Left ventricle myocardium superior (tissue), 1 donor: ENCODE measurements at regions not wholly inside any gene's neighbourhood (a gene's known extent, or its start where the extent isn't known, plus 50 kb on each side); places are given as distances from the start of the nearest gene placed in this dataset.
A peak's percentile ranks its signal among the peaks of the same experiment; 100 is the strongest.

Experiments
- ATAC-seq: fragments of 200-7000 bp; cut with Tn5 transposase; one replicate; pipeline ENCODE4 v1.9.1; 2020; ENCODE audit warnings: mild to moderate bottlenecking, moderate library complexity
- DNase-seq: peaks from one replicate; pipeline ENCODE4 v3.0.0-alpha.2; 2020
- intact Hi-C: fragments of 100-400 bp; cut with micrococcal nuclease; formaldehyde crosslinking; loops from one replicate; pipeline ENCODE4 v1.11.0; 2022
- donor health status: DM: no; HTN: yes; CAD: no; lungs with severe emphysema.

DNA sequence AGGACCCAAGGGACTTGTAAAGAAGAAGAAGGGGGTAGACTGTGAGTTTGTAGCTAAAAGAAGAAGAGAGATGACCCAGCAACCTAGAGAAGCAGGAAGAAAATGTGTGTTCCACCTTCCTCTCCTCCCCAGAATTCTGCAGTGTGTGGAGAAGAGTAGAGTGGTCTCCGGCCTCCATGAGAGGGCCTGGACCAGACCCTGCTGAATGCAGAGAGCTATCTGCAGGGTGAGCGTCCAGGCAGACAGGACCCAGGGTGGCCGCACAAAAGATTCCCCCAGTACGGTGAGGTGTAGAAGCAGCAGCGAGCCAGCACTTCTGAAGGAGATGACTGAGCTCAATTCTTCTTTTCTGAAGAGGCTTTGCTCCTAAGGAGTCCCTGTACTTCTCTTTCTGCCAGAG is 239.7 kb upstream of the ANKRD30A start:
- DNase-seq (no peak), ATAC-seq (no peak)
- intact Hi-C loops: no loop called here

DNA sequence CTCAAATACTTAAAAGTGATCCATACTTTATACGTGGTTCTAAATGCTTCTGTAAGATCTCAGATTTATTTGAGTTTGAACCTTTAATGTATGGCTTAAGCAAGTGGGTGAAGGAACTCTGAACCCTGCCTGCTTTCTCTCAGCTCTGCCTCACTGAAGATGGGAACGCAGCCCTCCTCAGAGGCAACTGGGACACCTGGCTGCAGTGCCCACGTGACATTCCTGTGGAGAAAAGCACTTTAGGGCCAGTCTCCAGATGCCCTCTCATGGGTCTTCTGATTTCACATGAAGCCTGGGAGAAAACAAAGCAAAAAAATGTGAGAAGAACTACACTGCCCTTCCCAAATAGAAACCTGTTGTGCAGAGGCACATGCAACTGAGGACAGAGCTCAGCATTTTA is 242.6 kb upstream of the ANKRD30A start:
- intact Hi-C loops: loop anchor here (5.0 kb wide), 1 partner anchor 1245 kb away; no protein-coding TSS in a partner anchor
- no peak for DNase-seq

DNA sequence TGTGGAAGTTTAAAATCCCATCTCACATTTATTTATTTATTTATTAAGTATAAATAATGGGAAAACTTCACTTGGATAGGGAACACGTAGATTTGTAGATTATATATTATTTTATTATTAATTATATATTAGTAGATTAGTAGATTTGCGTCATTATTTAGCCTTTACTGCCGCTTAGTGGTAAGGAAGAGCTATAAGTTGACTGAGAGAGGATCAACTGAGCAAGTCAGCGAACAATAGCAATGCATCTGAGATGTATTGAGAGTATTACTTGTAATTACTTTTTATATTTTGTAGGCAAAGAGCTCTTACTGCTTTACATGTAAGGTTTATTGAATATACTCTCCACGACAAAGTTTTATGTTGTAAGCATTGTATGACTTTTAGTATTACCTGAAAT is 244.5 kb upstream of the ANKRD30A start:
- DNase-seq: no peak
- no peak for ATAC-seq
- intact Hi-C loops: loop anchor here (5.0 kb wide), 1 partner anchor 1244 kb away; no protein-coding TSS in a partner anchor

More for the DNA sequence above, 242.6 kb upstream of the ANKRD30A start:
- no peak for ATAC-seq

DNA sequence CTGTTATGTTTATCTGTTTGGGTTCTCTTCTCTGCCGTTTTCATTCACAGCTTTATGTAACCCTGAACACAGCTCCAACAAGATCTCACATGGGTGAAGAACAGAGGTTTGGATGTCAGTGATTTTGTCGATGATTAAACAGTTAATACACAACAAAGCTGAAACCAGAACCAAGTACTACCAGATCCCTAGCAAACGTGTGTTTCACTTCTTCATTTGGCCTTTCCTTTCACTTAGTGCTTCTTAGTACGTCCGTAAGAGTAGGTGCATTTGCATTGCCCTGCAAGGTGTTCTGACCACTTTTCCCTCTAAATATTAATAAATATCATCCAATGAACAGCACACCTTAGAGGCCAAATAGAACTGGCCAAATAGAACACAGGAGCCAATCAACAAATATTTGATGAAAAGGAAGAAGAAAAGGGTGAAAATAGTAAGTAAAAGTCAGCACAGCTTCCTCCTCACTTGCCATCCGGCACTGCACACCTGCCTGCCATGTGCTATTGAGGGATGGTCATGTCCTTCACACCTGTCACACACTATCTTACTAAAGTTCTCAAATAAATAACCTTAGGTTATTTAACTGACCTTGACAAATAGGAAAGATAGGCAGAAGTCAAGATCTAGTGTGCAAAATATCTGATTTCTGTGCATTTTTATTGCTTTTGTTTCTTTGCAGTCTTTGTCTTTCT is 252.6 kb upstream of the ANKRD30A start:
- intact Hi-C loops: no loop called here
- no peak for ATAC-seq

DNA sequence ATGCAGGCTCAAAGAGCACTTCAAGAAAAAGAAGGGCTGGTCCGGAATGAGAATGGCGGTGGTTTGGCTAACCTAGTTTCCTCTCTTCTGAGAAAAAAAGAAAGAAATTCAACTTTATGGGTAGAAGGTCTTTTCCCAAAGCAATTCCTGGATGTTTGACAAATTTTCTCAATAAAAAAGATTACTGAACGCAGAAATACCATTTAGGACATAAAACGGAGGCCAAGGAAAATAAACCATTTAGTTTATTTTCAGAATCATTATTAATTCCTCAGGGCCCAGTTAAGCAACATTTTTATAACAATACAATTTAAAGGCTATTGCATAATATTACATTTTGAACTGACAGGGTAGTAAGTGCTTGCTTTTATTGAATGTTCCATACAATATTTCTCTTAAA is 284.6 kb upstream of the ANKRD30A start:
- no peak for DNase-seq
- intact Hi-C loops: no loop called here
- no peak for ATAC-seq

More for the DNA sequence above, 252.6 kb upstream of the ANKRD30A start:
- DNase-seq: no peak

DNA sequence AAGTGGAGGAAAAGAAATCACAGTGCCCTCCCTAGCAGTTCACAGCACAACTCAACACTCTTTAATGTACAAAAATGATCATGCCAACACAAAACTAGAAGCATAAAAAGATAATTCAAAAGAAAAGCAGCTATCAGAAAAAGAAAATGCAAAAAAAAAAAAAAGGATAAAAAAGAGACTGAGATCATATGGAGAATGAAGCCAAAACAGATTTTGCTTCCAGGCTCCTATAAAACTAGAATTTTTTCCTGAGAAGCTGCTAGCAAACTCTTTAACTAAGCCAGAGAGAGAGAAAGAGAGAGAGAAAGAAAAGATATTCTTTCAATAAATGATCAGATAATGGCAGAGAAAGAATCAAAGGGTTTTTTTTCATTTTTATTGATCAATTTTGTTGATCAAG is 288.0 kb upstream of the ANKRD30A start:
- ATAC-seq: no peak
- intact Hi-C loops: no loop called here
- DNase-seq: no peak

DNA sequence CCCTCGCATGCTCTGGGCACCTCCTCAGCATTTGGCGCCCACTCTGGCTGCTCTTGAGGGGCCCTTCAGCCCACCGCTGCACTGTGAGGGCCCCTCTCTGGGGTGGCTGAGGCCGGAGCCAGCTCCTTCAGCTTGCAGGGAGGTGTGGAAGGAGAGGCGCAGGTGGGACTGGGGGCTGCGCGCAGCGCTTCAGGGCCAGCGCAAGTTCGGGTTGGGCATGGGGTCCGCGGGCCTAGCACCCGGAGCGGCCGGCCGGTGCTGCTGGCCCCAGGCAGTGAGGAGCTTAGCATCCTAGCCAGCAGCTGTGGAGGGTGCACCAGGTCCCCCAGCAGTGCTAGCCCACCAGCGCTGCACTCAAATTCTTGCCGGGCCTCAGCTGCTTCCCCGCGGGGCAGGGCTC is 305.6 kb upstream of the ANKRD30A start:
- DNase-seq (no peak), ATAC-seq (no peak)
- intact Hi-C loops: no loop called here

DNA sequence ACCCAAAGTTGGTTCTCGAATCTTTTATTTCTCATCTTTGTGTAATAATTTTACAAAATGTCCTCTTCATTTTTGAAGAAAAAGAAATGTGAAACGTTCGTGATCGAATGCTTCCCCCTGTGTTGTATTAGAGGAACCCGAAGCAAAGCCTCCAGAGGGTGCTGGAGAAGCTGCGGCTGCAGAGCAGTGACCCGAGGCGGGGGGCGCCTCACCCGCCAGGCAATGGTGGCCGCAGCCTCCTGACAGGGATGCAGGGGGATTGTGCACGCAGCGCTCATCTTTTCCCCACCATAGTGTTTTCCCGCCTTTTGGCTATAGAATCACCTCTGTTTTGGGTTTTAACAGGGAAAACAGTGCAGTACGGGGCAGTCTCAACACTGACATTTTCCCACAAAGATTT is 307.5 kb upstream of the ANKRD30A start:
- ATAC-seq: no peak
- intact Hi-C loops: no loop called here
- DNase-seq: no peak

DNA sequence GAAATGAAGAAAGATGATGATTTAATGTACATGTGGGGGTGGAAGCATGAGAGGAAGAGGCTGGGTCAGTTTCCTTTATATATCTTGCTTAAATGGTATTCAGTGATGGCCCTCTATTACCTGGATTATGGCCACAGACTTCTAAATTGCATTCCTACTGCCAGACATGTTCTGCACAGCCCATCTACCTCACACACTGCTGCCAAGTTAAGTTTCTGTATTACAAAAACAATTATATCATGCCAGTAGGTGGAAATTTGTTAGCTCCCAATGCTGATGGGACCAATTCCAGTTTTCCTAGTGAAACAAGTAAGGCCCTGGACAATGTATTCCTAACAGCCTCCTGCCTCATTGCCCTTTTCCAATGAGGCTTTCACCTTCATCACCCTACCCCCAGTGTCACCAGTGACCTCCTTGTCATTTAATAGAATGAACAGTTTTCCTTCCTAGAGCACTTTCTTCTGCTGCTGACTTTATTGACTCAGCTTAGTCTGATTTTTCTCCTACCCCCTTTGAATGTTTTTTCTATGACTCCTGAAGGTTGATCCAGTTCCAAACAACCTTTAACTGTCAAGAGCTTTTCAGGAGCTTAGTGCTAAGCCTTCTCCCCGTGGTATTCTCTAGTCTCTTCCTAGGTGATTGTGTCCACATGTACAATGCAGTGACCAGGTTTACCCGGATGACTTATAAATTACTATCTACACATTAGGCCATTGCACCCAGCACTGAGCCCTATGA is 316.6 kb upstream of the ANKRD30A start:
- ATAC-seq (peak; percentile 29), DNase-seq (no peak)
- intact Hi-C loops: no loop called here

DNA sequence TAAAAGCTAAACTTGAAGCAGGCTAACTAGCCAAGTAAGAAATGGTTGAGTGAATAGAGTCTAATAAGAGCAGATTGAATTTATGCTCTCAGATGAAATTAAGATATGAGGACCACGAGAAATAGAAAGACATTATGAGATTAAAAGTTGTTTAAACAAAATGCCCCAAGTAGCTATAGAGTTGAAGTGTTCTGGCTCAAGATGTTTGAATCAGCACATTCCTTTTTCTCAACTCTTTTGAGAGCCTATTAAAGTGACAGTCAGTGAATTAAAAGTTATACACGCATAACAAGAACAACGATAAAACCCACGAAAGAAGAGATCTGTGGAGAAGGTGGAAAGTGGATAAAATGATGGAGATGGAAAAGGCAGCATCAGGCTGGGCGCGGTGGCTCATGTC is 322.2 kb upstream of the ANKRD30A start:
- ATAC-seq (no peak), DNase-seq (no peak)
- intact Hi-C loops: no loop called here

DNA sequence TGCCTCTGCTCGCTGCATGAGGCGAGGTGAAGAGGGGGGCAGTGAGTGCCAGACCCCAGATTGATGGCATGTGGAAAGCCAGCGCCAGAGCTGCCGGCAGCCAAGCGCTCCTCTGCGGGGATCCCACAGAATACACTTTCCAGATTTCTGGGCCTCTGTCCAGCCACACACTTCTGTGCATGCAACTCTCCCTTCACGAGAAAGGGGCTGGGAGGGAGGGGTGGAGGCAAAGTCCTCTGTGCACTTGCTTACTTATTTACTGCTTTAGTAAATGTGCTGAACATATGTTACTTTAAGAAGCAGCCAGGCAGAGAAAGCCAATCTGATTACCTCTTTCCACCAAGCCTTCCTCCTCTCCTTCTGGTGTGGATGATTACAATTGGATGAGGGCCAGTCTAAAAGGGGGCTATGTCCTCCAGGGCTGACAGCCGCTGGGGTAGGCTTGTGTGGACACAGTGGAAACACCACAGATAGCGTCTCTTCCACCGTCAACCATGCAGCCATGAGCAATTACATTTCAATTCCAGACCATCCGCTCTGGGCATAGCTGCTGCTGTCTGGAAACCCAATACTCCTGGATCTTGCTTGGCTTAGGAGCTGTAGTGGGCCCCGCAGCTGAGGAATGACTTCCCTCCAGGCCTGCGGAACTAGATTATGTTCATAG is 322.8 kb upstream of the ANKRD30A start:
- ATAC-seq: peak; percentile 97
- intact Hi-C loops: no loop called here
- peak; percentile 58 for DNase-seq

DNA sequence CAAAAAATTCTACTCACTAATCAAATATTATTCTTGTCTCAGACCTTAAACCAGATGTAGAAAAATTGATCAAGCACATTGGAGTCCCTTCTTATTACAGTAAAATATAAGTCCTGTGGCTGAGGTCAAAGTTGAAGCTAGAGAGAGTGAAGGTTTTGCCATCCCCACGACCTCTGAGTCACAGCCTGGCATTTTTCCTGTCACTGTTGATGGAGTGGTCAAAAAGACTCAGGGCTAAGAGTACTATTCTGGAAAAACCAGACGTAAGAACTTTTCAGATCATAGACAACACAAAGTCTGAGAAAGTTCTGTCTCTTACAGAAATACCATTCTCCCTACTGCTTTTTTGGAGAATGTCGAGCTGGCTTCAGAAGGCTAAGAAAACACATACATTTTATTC is 323.7 kb upstream of the ANKRD30A start:
- ATAC-seq (peak; percentile 50), DNase-seq (no peak)
- intact Hi-C loops: no loop called here

DNA sequence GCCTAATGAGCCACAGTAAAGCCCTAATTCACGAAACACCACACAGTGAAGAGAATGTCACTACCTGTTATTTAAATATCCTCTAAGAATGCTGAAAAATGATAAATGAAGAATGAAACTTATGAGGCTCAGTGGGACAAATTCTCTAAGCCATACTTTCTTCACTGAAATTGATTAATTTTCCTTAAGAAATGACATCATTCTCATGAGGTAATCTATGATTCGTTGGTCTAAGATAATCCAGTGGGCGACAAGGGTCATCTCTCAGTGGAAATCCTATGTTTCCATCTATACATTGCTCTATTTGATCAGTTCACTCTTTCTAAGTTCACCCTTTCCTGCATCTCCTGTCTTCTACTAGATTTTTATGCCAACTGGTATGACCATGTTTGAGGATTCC is 330.4 kb upstream of the ANKRD30A start:
- DNase-seq (no peak), ATAC-seq (no peak)
- intact Hi-C loops: no loop called here

DNA sequence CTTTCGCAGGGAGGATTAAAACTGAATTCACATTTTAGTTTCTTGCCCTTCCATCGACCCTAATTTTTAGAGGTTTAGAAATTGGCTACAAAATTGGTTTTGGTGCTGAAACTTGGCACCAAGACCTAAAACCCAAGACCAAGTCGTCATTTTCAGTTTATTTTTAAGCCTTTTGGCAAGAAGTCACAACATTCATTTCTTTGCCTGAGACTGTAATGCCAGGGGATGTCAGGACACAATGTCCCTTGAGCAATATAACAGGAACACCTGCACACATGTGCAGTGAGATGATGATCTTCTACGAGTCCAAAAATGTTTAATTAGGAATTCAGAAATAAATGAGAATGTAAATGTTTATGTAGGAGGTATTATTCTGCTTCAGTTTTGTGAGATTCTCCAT is 335.4 kb upstream of the ANKRD30A start:
- intact Hi-C loops: no loop called here
- ATAC-seq: peak; percentile 34
- no peak for DNase-seq

DNA sequence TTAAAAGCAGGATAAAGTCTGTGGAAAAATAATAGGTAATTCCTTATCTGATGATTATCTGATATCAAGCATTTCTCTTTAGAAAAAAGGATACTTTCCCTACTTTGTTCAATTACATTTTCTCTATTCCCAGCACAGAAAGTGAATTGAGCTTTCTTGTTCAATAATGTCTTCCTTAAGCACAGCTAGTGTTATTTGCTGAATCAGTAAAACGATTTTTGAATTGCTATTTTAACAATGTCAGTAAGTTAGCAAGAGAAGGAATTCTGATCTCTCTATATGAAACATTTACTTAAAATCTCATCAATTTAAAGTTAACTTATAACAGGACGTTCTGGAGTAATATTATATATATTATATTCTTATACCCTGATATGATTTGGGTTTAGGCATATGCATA is 337.2 kb upstream of the ANKRD30A start:
- ATAC-seq: no peak

DNA sequence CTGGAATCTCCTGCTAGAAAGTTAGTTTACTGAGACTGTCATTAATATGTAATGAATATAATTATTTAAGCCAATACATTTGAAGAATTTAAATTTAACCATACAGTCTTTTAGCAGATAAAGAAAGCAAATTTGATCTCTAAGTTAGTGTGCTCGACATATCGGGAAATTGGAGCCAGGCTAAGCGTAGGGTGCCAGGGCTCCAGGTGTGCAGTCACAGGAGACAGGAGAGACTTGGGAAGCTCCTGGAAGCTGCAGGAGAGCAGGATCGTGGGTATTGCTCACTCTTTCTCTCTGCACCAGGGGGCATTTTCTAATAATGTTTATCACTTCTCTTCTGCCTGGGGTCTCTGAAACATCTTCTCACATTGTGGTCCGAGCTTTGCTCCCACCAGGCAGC is 342.0 kb upstream of the ANKRD30A start:
- intact Hi-C loops: loop anchor here (5.0 kb wide), 1 partner anchor 1146 kb away; no protein-coding TSS in a partner anchor
- DNase-seq (no peak), ATAC-seq (no peak)

More for the DNA sequence above, 337.2 kb upstream of the ANKRD30A start:
- no peak for DNase-seq
- intact Hi-C loops: no loop called here

DNA sequence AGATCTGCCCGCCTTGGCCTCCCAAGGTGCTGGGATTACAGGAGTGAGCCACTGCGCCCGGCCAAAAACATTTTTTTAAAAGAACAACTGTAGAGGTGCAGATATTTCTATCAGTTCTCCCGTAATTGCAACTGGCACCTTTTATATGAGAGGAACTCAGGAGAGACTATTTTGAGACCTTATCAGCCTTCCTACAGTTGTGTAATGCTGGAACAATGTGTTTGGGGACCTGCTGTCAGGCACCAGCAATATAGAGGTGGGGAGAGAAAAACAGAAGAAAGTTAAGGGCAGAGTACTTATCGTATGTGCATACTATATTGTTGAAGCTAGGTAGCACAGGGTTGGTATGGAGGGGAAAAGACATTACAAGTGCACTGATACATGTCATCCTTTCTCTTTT is 343.8 kb upstream of the ANKRD30A start:
- intact Hi-C loops: loop anchor here (5.0 kb wide), 1 partner anchor 1144 kb away; no protein-coding TSS in a partner anchor
- ATAC-seq (peak; percentile 92), DNase-seq (no peak)

DNA sequence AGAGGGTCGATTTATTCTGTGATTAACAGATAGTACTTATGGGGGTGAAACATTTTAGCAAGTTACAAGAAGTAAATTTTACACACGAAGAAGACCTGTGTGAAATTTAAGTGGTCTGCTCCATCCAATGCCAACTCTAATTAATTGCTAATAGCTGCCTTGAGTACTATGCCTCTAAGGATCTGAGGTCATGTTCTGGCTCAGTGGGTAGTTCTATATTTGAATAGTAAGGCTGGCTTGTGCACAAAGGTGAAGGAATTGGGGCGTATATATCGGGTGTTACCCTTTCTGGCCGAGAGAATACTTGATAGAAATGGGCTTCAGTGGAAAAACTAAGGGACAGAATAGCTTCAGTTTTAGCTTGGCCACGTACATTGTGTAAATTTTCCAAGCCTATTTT is 345.2 kb upstream of the ANKRD30A start:
- ATAC-seq (peak; percentile 54), DNase-seq (no peak)
- intact Hi-C loops: loop anchor here (5.0 kb wide), 1 partner anchor 1143 kb away; no protein-coding TSS in a partner anchor

DNA sequence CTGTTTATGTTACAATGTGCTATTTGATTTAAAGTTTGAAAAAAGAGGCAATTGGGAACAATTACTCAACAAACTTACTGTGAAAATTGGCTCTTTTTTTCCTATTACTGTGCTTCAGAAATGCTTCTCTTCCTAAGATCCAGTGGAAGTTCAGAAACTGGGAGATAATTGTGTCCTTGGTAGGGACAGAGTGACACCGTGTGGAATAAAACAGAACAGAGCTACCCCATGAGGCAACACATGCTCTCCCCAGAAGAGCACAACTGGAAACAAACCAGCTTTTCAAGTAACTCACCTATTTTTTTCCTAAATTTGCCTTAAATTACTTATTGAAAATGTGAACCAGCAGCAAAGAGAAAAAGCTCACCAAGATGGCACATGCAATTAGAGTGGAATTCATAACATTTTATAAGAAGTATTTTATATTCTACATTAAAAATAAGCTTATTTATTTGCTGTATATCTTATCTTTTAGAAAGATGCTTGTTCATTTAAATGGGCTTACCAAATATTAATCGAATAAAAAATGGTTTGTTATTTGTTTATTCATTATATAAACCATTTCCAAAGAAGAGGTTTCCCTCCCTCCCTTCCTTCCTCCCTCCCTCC is 346.1 kb upstream of the ANKRD30A start:
- intact Hi-C loops: no loop called here
- DNase-seq (no peak), ATAC-seq (peak; percentile 89)

DNA sequence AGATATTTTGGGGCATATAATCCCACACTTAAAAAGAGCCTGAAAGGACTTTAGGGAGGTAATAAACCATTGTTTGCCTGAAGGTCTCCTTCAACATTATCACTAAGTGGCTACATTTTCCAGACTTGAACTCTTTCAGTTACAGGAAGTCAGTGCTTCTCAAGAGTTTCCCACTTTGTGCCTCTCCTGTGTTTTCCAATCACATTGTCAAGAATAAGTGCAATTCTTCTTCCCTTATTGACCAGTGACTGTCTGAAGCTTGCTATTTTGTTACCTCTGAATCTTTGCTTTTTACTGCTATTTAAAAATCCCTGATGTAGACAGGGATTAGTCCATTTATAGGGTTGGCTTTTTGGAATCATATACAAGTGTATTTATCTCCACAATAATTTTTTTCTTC is 346.7 kb upstream of the ANKRD30A start:
- DNase-seq (no peak), ATAC-seq (no peak)
- intact Hi-C loops: no loop called here
